ENCODE measurements at regions not wholly inside any gene's neighbourhood (a gene's known extent, or its start where the extent isn't known, plus 50 kb on each side); places are given as distances from the start of the nearest gene placed in this dataset.
"Not testable (repeated sequence)": the region's sequence is repeated elsewhere in the genome, so short reads cannot be mapped to it uniquely, and the experiment has no call there.

DNA sequence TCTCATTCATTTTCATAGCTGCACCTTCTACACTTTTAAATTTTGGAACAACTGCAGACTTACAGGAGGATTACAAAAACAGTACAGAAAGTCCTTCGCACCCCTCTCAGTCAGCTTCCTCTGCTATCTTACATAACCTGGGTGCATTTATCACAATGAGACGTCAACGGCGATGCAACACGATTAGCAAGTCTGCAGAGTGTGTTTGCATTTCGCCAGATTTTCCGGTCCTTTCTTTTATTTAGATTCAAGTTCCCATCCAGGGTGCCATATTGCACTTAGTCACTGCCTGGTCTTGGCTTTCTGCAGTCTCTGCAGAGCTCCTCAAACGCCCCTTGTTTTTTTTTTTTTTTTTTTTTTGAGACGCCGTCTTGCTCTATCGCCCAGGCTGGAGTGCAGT lies 85.9 kb downstream of the ASMT start:
- DNase-seq = no peak

DNA sequence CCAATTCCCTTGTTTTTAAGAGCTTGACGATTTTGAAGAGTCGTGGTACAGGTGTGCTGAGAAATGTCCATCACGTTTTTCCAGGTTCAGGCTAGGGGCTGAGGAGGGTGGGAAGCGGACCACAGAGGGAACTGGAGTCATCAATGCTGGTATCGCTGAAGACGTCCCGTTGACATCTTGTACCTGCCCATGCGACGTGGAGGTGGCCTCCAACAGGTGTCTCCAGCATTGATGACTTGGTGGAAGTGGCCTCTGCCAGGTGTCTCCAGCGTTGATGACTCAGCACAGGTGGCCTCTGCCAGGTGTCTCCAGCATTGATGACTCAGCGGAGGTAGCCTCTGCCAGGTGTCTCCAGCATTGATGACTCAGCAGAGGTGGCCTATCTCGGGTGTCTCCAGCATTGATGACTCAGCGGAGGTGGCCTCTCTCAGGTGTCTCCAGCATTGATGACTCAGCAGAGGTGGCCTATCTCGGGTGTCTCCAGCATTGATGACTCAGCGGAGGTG lies 86.6 kb downstream of the ASMT start:
- DNase-seq = not testable (repeated sequence)

GRCh38 chrX:1702142-1702541 lies 87.3 kb downstream of the ASMT start:
- not testable (repeated sequence) for DNase-seq

DNA sequence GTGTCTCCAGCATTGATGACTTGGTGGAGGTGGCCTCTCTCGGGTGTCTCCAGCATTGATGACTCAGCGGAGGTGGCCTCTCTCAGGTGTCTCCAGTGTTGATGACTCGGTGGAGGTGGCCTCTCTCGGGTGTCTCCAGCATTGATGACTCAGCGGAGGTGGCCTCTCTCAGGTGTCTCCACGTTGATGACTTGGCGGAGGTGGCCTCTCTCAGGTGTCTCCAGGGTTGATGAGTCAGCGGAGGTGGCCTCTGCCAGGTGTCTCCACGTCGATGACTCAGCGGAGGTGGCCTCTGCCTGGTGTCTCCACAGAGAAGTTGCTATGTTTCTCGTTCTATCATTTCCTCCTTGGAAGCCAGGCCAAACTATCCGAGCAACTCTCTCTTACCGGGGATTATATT lies 87.7 kb downstream of the ASMT start:
- not testable (repeated sequence) for DNase-seq

GRCh38 chrX:1709277-1709676 lies 94.4 kb downstream of the ASMT start:
- not testable (repeated sequence) for DNase-seq

GRCh38 chrX:1713296-1713695 lies 98.4 kb downstream of the ASMT start:
- no peak for DNase-seq

- DNase-seq = no peak
Observed at GRCh38 chrX:1717373-1717772, 102.5 kb downstream of the ASMT start.

- DNase-seq = no peak
Observed at GRCh38 chrX:1719270-1719669, 104.4 kb downstream of the ASMT start.

DNA sequence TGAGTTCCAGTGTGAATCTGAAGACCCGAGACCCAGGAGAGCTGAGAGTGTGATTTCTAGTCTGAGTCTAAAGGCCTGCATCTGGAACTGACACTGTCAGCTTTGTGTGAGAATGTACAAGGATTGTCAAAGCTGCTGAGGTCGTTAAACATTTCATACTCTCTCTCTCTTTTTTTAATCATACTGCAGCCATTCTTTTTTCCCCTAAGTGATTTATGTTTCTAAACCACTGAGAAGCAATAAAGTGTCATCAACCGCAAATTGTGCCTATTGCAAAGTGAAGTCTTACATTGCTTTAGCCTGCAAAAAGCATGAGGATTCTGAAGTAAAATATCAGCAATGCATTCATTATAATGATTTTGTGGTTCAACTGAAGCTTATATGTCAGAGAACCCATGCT lies 106.0 kb downstream of the ASMT start:
- DNase-seq = no peak

DNA sequence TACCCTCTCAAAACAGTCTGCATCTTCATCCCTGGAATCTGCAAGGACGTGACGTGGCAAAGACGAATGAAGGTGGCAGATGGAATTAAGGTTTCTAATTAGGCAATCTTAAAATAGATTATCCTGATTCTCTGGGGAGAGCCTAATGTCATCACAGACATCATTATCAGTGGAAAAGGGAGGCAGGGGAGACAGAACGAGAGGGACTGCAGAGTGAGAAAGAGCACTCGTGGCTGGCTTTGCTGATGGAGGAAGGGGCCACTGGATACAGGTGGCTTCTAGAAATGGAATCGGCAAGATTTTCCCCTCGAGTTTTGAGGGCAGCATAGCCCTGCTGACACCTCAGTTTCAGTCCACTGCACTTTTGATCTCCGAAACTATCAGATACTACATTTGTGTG lies 110.6 kb downstream of the ASMT start:
- no peak for DNase-seq

DNA sequence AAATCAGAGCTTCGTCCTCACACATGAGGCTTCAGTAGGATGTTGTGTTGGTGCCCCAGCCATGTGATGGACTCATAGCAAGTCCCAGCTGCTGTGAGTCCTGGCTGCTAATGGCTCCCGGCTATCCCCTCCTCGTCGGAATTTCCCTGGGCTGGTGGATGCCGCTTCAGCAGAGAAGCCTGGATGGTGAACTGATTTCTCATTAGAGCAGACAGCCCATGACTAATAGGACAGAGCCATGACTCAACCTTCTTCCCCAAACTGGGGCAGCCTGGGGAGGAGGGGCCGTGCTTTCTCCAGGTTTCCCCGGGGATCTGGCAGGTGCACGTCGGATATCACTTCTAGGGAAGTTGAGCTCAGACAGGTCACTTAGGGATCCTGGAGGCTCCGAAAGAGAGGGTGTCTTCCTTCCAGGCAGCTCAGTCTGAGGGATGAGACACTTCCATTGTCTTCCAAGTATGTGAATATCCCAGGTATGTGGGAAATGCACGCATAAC lies 112.7 kb downstream of the ASMT start:
- DNase-seq = no peak

GRCh38 chrX:1734806-1735205 lies 119.9 kb downstream of the ASMT start:
- DNase-seq = no peak

- no peak for DNase-seq
Observed at GRCh38 chrX:1741816-1742394, 127.0 kb downstream of the ASMT start.

- no peak for DNase-seq
Observed at GRCh38 chrX:1743105-1743504, 128.2 kb downstream of the ASMT start.

DNA sequence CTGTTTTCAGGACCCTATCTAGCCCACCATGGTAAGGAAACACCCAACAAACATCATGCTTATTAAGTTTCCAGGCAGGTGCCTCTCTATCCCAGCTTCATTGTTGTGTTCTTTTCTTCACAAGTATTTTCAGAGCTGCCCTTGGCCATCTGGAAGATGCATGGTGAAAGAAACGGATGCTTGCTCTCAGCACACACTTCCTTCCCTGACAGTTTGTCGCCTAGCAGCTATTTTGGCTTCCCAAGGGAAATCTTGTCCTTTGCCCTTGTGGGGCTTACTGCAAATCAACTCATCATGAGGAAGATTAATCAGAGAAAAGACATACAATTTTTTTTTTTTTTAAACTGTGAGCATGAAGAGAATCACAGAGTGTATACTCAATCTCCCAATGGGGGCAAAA lies 128.8 kb downstream of the ASMT start:
- no peak for DNase-seq

GRCh38 chrX:1748408-1748807 lies 133.5 kb downstream of the ASMT start:
- no peak for DNase-seq

DNA sequence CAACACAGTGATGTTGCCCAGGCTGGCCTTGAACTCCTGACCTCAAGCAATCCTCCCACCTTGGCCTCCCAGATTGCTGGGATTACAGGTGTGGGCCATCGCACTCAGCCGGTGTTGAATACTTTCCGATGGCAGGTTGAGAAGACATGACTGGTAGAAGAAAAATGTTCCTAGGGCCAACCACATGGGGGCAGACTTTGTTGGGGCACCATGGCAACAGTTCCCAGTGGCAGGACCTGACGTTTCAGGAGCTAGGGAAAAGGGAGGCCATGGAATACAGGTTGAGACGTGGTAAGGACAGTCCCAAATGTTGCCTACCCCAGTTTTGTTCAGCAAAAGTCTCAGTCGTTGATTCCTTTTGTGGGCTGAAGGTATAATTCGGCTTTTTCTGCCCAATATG lies 134.6 kb downstream of the ASMT start:
- DNase-seq = no peak

- DNase-seq = no peak
Observed at GRCh38 chrX:1750267-1750666, 135.4 kb downstream of the ASMT start.

GRCh38 chrX:1751781-1752180 lies 136.9 kb downstream of the ASMT start:
- peak; percentile 63 for DNase-seq

GRCh38 chrX:1752799-1753198 lies 137.9 kb downstream of the ASMT start:
- not testable (repeated sequence) for DNase-seq

DNA sequence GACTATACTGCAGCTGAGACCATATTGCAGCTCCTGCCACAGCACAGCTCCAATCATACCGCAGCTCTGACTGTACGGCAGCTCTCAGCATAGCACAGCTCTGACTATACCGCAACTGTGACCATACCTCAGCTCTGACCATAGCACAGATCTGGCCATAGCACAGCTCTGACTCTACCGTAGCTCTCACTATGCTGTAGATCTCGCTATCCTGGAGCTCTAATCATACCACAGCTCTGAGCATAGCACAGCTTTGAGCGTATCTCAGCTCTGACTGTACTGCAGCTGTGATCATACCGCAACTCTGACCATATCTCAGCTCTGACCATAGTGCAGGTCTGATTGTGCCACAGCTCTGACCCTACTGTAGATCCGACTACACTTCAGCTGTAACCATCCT lies 139.2 kb downstream of the ASMT start:
- no peak for DNase-seq

DNA sequence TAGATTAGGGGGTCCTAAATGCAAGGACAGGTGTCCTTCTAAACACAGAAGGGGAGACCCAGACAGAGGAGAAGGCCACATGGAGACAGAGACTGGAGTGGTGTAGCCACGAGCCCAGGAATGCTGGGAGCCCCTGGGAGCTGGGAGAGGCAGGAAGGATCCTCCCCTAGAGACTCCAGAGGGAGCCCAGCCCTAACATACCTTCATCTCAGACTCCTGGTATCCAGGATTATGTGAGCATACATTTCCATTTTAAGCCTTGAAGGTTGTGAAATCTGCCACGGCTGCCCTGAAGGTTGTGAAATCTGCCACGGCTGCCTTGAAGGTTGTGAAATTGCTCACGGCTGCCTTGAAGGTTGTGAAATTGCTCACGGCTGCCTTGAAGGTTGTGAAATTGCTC lies 148.4 kb downstream of the ASMT start:
- no peak for DNase-seq

- not testable (repeated sequence) for DNase-seq
Observed at GRCh38 chrX:1764883-1765364, 150.1 kb downstream of the ASMT start.

DNA sequence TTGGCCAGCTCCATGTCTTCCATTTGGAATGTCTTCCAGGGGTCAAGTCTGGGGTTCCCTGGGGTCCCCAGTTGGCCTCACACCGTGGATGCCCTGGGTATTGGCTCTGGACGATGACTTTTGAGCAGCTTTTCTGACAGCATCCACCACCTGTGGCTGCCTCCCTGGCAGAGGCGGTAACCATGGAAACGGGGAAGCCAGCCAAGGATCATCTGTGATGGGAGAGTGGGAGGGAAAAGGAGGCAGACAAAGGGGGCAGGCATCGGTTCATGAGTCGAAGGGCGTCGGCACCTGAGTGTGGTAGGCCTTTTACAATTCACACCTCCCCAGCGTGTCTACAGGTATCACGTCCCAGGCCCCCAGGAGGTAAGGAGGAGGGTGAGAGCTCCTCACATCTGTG lies 152.2 kb downstream of the ASMT start:
- peak; percentile 76 for DNase-seq

GRCh38 chrX:1778817-1779216 lies 164.0 kb downstream of the ASMT start:
- no peak for DNase-seq
